ENCODE measurements at regions not wholly inside any gene's neighbourhood (a gene's known extent, or its start where the extent isn't known, plus 50 kb on each side); places are given as distances from the start of the nearest gene placed in this dataset.

GRCh38 chr3:144229953-144230352, 258.3 kb downstream of the DIPK2A start:
- TF ChIP-seq CTCF (IDR thresholded peaks at IDR 0.05): no peak
- H3K27me3 Mint-ChIP-seq (ENCODE audit: insufficient read depth): no peaks in the 10 kb centered on the region; the same call in 1 of the 2 replicates
- no peak for DNase-seq
- no peak overlapping the region for H3K27ac Mint-ChIP-seq
- H3K4me3 Mint-ChIP-seq: no peak overlapping the region
- no peaks in the 10 kb centered on the region for H3K4me1 Mint-ChIP-seq (ENCODE audit: low read depth)
- peaks cover 32% of the 10 kb centered on the region for H3K9me3 Mint-ChIP-seq
- no peaks in the 10 kb centered on the region for H3K36me3 Mint-ChIP-seq (ENCODE audit: low read depth)

DNA sequence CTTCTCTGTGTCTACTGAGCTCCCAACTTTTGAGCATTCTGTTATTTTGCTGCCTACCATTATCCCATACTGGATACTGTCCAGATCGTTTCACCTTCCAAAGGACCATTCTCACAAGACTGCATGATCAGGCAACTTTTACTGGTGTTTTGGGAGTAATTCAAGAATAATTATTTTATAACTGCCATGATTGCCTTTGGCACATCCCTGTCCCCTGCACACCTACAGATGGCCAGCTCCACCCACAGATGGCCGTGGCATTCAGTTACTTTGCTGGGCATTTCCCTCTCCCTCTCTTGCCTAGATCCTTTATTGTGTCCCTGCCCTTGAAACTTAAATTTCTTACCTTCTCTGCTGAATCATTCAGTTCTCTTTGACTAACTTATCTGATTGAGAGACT, 263.9 kb downstream of the DIPK2A start:
- H3K27ac Mint-ChIP-seq: no peak overlapping the region
- H3K4me3 Mint-ChIP-seq: no peak overlapping the region
- H3K9me3 Mint-ChIP-seq: peaks cover 54% of the 10 kb centered on the region
- no peak for DNase-seq
- no peaks in the 10 kb centered on the region; the same call in 1 of the 2 replicates for H3K27me3 Mint-ChIP-seq (ENCODE audit: insufficient read depth)
- no peaks in the 10 kb centered on the region for H3K4me1 Mint-ChIP-seq (ENCODE audit: low read depth)
- no peak for TF ChIP-seq CTCF (IDR thresholded peaks at IDR 0.05)
- H3K36me3 Mint-ChIP-seq (ENCODE audit: low read depth): peaks cover 8% of the 10 kb centered on the region; the same call in 1 of the 2 replicates

DNA sequence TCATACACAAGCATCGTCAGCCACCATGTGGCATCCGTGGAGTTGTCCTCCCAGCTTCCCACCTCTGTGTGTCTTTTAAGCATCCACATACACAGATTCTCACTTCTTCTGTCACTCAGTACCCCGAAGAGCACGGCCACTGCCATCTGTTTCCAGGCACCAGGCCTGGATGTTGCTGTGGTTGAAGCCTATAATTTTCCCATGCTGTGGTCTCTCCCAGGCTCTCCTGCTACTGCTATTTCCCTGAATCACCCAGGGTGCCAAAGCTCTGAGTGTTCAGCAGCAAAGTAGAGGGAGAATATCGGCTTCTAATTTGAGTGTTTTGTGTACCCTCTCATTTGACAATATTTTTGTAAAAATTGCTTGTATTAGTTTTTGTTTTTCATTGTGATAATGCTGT, 265.7 kb downstream of the DIPK2A start:
- Mint-ChIP-seq H3K9me3 (peaks cover 63% of the 10 kb centered on the region), H3K4me3 (no peak overlapping the region), H3K27me3 (ENCODE audit: insufficient read depth) (no peaks in the 10 kb centered on the region; the same call in 1 of the 2 replicates), H3K36me3 (ENCODE audit: low read depth) (peaks cover 8% of the 10 kb centered on the region; the same call in 1 of the 2 replicates), H3K27ac (no peak overlapping the region), H3K4me1 (ENCODE audit: low read depth) (no peaks in the 10 kb centered on the region)
- DNase-seq: no peak
- no peak for TF ChIP-seq CTCF (IDR thresholded peaks at IDR 0.05)

DNA sequence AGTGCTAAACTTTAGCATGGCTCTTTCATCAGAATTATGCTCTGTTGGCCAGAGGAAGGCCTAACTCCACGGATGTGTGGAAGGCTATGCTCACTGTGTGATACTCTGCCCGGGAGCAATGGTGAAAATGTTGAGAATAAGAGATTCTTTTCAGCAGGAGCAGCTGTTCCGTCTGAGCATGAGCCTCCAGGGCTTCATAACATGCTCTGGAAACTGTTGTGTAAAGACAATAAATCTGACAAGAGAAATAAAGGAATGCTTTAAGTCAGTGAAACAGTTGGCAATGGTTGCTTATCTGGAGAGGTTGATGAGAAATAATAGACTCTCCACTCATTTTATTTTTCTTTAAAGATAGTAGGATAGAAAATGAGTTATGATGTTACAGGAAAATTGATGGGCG, 269.8 kb downstream of the DIPK2A start:
- Mint-ChIP-seq H3K36me3 (ENCODE audit: low read depth) (peaks cover 8% of the 10 kb centered on the region; the same call in 1 of the 2 replicates), H3K4me3 (no peak overlapping the region), H3K27ac (no peak overlapping the region), H3K27me3 (ENCODE audit: insufficient read depth) (no peaks in the 10 kb centered on the region; the same call in 1 of the 2 replicates), H3K9me3 (peaks cover 73% of the 10 kb centered on the region), H3K4me1 (ENCODE audit: low read depth) (no peaks in the 10 kb centered on the region)
- DNase-seq: no peak
- TF ChIP-seq CTCF (IDR thresholded peaks at IDR 0.05): no peak

DNA sequence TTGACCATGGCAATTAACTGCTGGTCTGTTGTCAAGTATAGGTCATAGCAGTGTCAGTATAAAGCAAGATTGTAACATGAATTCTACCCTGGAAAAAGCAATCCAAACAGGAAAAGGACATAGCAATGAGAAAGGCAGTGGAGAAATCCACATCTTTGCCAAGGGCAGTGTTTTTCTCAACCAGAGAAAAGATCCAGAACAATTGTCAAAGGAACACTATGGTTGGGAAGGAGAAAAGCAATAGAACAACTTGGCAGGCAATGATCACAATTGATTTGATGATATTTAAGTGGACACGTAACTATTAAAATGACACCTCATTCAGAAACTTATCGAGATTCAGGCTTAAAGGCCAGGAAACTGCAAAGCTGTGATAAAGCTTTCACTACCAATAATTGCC, 271.1 kb downstream of the DIPK2A start:
- no peak overlapping the region for H3K4me3 Mint-ChIP-seq
- H3K4me1 Mint-ChIP-seq (ENCODE audit: low read depth): no peaks in the 10 kb centered on the region
- H3K27me3 Mint-ChIP-seq (ENCODE audit: insufficient read depth): no peaks in the 10 kb centered on the region; the same call in 1 of the 2 replicates
- H3K27ac Mint-ChIP-seq: no peak overlapping the region
- no peak for TF ChIP-seq CTCF (IDR thresholded peaks at IDR 0.05)
- peaks cover 8% of the 10 kb centered on the region; the same call in 1 of the 2 replicates for H3K36me3 Mint-ChIP-seq (ENCODE audit: low read depth)
- DNase-seq: no peak
- peaks cover 61% of the 10 kb centered on the region for H3K9me3 Mint-ChIP-seq

DNA sequence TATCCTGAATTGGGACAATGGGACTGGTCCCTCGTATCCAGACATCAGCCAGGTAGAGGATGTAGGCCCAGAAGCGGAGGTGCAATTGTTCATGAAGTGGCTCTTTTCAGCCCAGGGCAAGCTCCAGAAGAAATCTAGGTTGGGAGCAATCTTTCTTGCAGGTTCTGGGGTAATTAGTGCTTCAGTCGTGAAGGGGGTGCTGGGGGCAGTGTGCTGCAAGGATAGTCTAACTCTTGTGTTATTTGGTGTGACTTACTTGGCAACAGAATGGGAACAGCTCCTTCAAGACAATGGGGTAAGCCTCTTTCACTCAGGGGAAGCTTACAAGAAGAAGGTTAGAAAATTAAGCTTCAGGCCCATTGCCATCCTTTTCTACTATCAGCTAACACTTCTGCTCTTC, 273.0 kb downstream of the DIPK2A start:
- Mint-ChIP-seq H3K27ac (no peak overlapping the region), H3K4me3 (no peak overlapping the region), H3K9me3 (peaks cover 65% of the 10 kb centered on the region), H3K27me3 (ENCODE audit: insufficient read depth) (no peaks in the 10 kb centered on the region; the same call in 1 of the 2 replicates), H3K36me3 (ENCODE audit: low read depth) (peaks cover 3% of the 10 kb centered on the region; the same call in 1 of the 2 replicates), H3K4me1 (ENCODE audit: low read depth) (no peaks in the 10 kb centered on the region)
- no peak for DNase-seq
- no peak for TF ChIP-seq CTCF (IDR thresholded peaks at IDR 0.05)
